Adrenal gland (tissue), 9 donors: ENCODE measurements at regions not wholly inside any gene's neighbourhood (a gene's known extent, or its start where the extent isn't known, plus 50 kb on each side); places are given as distances from the start of the nearest gene placed in this dataset.

ENCODE experiments used
- DNase-seq, 7 donors: peaks; one replicate each; pipeline ENCODE4 v3.0.0-alpha.2; 2019 to 2020
- H3K27ac ChIP-seq, 5 donors: fragments of 200-600 bp; sonication (generic) in 4 of 5; 1 replicate in 3 of 5; 2 replicates in 2 of 5; pipeline versions ENCODE4 v1.5.1 to v1.8.0; 2016 to 2020; ENCODE audit warnings: mild to moderate bottlenecking in 1 of 5
- H3K27me3 ChIP-seq: fragments of 200-600 bp; 2 replicates; pipeline ENCODE4 v1.8.0; 2021
- H3K36me3 ChIP-seq, 2 donors: fragments of 200-600 bp; replicated peaks in 1 of 2; 1 replicate in 1 of 2; 2 replicates in 1 of 2; pipeline versions ENCODE4 v1.5.1 to v1.8.0; 2018 to 2022
- H3K4me1 ChIP-seq, 2 donors: fragments of 200-600 bp; replicated peaks in 1 of 2; 1 replicate in 1 of 2; 2 replicates in 1 of 2; pipeline versions ENCODE4 v1.5.1 to v1.8.0; 2018 to 2021
- H3K4me3 ChIP-seq, 4 donors: fragments of 200-600 bp; sonication (generic) in 3 of 4; one replicate each; pipeline ENCODE4 v1.5.1; 2016 to 2018
- H3K9me3 ChIP-seq, 3 donors: fragments of 200-600 bp; sonication (generic) in 1 of 3; replicated peaks in 1 of 3; 1 replicate in 2 of 3; 2 replicates in 1 of 3; pipeline versions ENCODE4 v1.5.1 to v1.8.0; 2016 to 2021
- POLR2A ChIP-seq, 2 donors: fragments of 450-650 bp; IDR thresholded peaks; one replicate each; pipeline ENCODE4 v1.6.1; 2017; ENCODE audit warnings: antibody characterized with exemption in 2 of 2, mild to moderate bottlenecking in 2 of 2, moderate library complexity in 1 of 2
- WGBS, 4 donors: extraction: QIAGEN DNeasy Blood & Tissue Kit in 2 of 4; methylation state at CpG; one replicate each; pipeline versions ENCODE4 v1.1.5 to v1.1.7; 2013 to 2017; 5-methylcytosine and 5-hydroxymethylcytosine counted together
- intact Hi-C, 2 donors: fragments of 100-400 bp; cut with DNase I; formaldehyde crosslinking; loops; one replicate each; pipeline versions ENCODE4 v1.14.1 to v1.15.0; 2022 to 2023
- TF ChIP-seq, protein P1 (sequence below), 6 experiments: fragments of 450-650 bp in 4 of 6; fragments of 200-600 bp in 2 of 6; sonication (generic) in 1 of 6; IDR thresholded peaks; 1 replicate in 5 of 6; 2 replicates in 1 of 6; pipeline versions ENCODE4 v1.5.1 to v1.8.0; 2016 to 2021; ENCODE audit warnings: antibody characterized with exemption in 6 of 6, mild to moderate bottlenecking in 2 of 6, moderate library complexity in 1 of 6
- donor health status: healthy with polysubstance abuse.
- donor health status: Bipolar disorder and iron deficiency.
- donor health status: DM: yes; HTN: yes; CAD: no.
- donor health status: DM: no; HTN: no; CAD: no.
- donor health status: DM: no; HTN: no; CAD: no.

DNA sequence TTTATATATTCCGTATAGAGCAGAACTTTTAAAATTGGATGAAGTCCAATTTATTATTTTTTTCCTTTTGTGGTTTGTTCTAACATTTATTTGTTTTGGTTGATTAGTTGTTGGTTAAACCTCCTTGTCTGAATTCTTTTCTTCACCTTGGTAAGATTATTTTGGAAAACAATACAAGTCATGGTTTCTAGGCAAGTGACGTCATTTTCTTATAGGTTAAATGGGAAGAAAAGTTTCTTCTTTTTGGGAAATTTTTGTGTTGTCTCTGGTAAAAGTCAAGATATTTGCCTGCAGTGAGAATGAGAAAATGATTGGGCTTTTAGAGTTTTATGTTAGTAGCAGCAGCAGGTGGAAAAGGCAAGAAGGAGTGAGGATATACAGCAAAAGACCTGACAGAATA is 197.9 kb downstream of the OTOR start:
- Histone ChIP-seq H3K36me3 (no peaks in the 10 kb centered on the region), H3K4me1 (no peaks in the 10 kb centered on the region), H3K27ac (no peak overlapping the region), H3K9me3 (no peaks in the 10 kb centered on the region), H3K4me3 (no peak overlapping the region), H3K27me3 (no peaks in the 10 kb centered on the region)
- TF ChIP-seq, protein P1, sequence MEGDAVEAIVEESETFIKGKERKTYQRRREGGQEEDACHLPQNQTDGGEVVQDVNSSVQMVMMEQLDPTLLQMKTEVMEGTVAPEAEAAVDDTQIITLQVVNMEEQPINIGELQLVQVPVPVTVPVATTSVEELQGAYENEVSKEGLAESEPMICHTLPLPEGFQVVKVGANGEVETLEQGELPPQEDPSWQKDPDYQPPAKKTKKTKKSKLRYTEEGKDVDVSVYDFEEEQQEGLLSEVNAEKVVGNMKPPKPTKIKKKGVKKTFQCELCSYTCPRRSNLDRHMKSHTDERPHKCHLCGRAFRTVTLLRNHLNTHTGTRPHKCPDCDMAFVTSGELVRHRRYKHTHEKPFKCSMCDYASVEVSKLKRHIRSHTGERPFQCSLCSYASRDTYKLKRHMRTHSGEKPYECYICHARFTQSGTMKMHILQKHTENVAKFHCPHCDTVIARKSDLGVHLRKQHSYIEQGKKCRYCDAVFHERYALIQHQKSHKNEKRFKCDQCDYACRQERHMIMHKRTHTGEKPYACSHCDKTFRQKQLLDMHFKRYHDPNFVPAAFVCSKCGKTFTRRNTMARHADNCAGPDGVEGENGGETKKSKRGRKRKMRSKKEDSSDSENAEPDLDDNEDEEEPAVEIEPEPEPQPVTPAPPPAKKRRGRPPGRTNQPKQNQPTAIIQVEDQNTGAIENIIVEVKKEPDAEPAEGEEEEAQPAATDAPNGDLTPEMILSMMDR (IDR thresholded peaks at IDR 0.05) = no peak
- no peak for TF ChIP-seq POLR2A (IDR thresholded peaks at IDR 0.05)
- DNase-seq = no peak
- WGBS, 4 donors = 75 to 84% (median 80%) methylated on average over 2 of the region's 2 CpGs
- intact Hi-C loops = no loop called here

GRCh38 chr20:16947479-16947878 is 199.3 kb downstream of the OTOR start:
- no peaks in the 10 kb centered on the region for H3K27me3 ChIP-seq
- TF ChIP-seq POLR2A (IDR thresholded peaks at IDR 0.05) = no peak
- TF ChIP-seq, protein P1 (IDR thresholded peaks at IDR 0.05) = no peak
- no peaks in the 10 kb centered on the region for H3K4me1 ChIP-seq
- peak in 1 of 7 donors; percentile 23 for DNase-seq
- WGBS, 4 donors = 13 to 40% (median 28%) methylated on average over 2 of the region's 2 CpGs
- intact Hi-C loops = no loop called here
- H3K27ac ChIP-seq = no peak overlapping the region
- no peaks in the 10 kb centered on the region for H3K9me3 ChIP-seq
- no peaks in the 10 kb centered on the region for H3K36me3 ChIP-seq
- no peak overlapping the region for H3K4me3 ChIP-seq

- Histone ChIP-seq H3K36me3 (no peaks in the 10 kb centered on the region), H3K27ac (no peak overlapping the region), H3K4me3 (no peak overlapping the region), H3K9me3 (no peaks in the 10 kb centered on the region), H3K27me3 (no peaks in the 10 kb centered on the region), H3K4me1 (no peaks in the 10 kb centered on the region)
- no peak for DNase-seq
- TF ChIP-seq, protein P1 (IDR thresholded peaks at IDR 0.05) = no peak
- TF ChIP-seq POLR2A (IDR thresholded peaks at IDR 0.05) = no peak
- WGBS, 4 donors = 71 to 83% (median 77%) methylated on average over 2 of the region's 2 CpGs
- intact Hi-C loops = no loop called here
These were observed 203.7 kb downstream of the OTOR start for GRCh38 chr20:16951876-16952275.

- Histone ChIP-seq H3K9me3 (no peaks in the 10 kb centered on the region), H3K27ac (no peak overlapping the region), H3K27me3 (no peaks in the 10 kb centered on the region), H3K36me3 (no peaks in the 10 kb centered on the region), H3K4me1 (no peaks in the 10 kb centered on the region), H3K4me3 (no peak overlapping the region)
- intact Hi-C loops = no loop called here
- 72 to 89% (median 84%) methylated on average over 1 of the region's 1 CpG for WGBS, 4 donors
- TF ChIP-seq POLR2A (IDR thresholded peaks at IDR 0.05) = no peak
- TF ChIP-seq, protein P1 (IDR thresholded peaks at IDR 0.05) = no peak
- DNase-seq = no peak
These were observed 204.8 kb downstream of the OTOR start for GRCh38 chr20:16952965-16953364.
